Superior temporal gyrus (tissue), 1 donor: ENCODE measurements at regions not wholly inside any gene's neighbourhood (a gene's known extent, or its start where the extent isn't known, plus 50 kb on each side); places are given as distances from the start of the nearest gene placed in this dataset.
A peak's percentile ranks its signal among the peaks of the same experiment; 100 is the strongest.

Source experiments
- DNase-seq: peaks from one replicate; pipeline ENCODE4 v3.0.0-alpha.2; 2016; ENCODE audit errors: extremely low spot score

- no peak for DNase-seq
Observed at GRCh38 chr5:145365464-145365863, 469.7 kb downstream of the PRELID2 start.

GRCh38 chr5:145362266-145362665 lies 472.9 kb downstream of the PRELID2 start:
- DNase-seq = no peak

GRCh38 chr5:145360936-145361335 lies 474.2 kb downstream of the PRELID2 start:
- no peak for DNase-seq

- no peak for DNase-seq
Observed at GRCh38 chr5:145350513-145350912, 484.6 kb downstream of the PRELID2 start.

GRCh38 chr5:145347026-145347616 lies 488.0 kb downstream of the PRELID2 start:
- DNase-seq = peak; percentile 26

- no peak for DNase-seq
Observed at GRCh38 chr5:145345511-145346287, 489.4 kb downstream of the PRELID2 start.

- DNase-seq = no peak
Observed at GRCh38 chr5:145341842-145342241, 493.3 kb downstream of the PRELID2 start.

GRCh38 chr5:145340099-145340498 lies 495.0 kb downstream of the PRELID2 start:
- no peak for DNase-seq

- DNase-seq = no peak
Observed at GRCh38 chr5:145324767-145325479, 510.2 kb downstream of the PRELID2 start.

GRCh38 chr5:145324101-145324500 lies 511.0 kb downstream of the PRELID2 start:
- DNase-seq = no peak

GRCh38 chr5:145316282-145316681 lies 518.9 kb downstream of the PRELID2 start:
- DNase-seq = no peak

- DNase-seq = no peak
Observed at GRCh38 chr5:145307866-145308382, 527.2 kb downstream of the PRELID2 start.

- DNase-seq = no peak
Observed at GRCh38 chr5:145295236-145295835, 539.8 kb downstream of the PRELID2 start.

- DNase-seq = no peak
Observed at GRCh38 chr5:145294331-145294730, 540.8 kb downstream of the PRELID2 start.

GRCh38 chr5:145293716-145294115 lies 541.4 kb downstream of the PRELID2 start:
- DNase-seq = no peak

GRCh38 chr5:145292278-145292677 lies 542.9 kb downstream of the PRELID2 start:
- DNase-seq = no peak

- DNase-seq = peak; percentile 54
Observed at GRCh38 chr5:145283141-145283810, 551.9 kb downstream of the PRELID2 start.

- no peak for DNase-seq
Observed at GRCh38 chr5:145280806-145281205, 554.3 kb downstream of the PRELID2 start.

GRCh38 chr5:145280214-145280613 lies 554.9 kb downstream of the PRELID2 start:
- DNase-seq = no peak

- DNase-seq = no peak
Observed at GRCh38 chr5:145260670-145261069, 574.5 kb downstream of the PRELID2 start.

GRCh38 chr5:145247745-145248040 lies 587.4 kb downstream of the PRELID2 start:
- DNase-seq = no peak
